ENCODE measurements at regions not wholly inside any gene's neighbourhood (a gene's known extent, or its start where the extent isn't known, plus 50 kb on each side); places are given as distances from the start of the nearest gene placed in this dataset.

- Histone ChIP-seq H3K9me2 (ENCODE audit: insufficient read depth, low read length) (no peaks in the 10 kb centered on the region), H3K36me3 (ENCODE audit: insufficient read depth, low read length) (no peaks in the 10 kb centered on the region), H3K9me3 (ENCODE audit: low read length) (no peaks in the 10 kb centered on the region), H3K4me3 (ENCODE audit: low read length) (no peak overlapping the region), H3K27ac (ENCODE audit: low read length) (no peak overlapping the region), H3K27me3 (ENCODE audit: insufficient read depth, low read depth, low read length) (peaks cover 18% of the 10 kb centered on the region), H3K4me2 (ENCODE audit: low read length) (no peak overlapping the region), H3K9ac (ENCODE audit: low read length) (no peak overlapping the region), H3K79me2 (replicated peaks; ENCODE audit: insufficient read depth, low read length) (no peaks in the 10 kb centered on the region), H4K20me1 (ENCODE audit: insufficient read depth) (no peaks in the 10 kb centered on the region), H2AFZ (ENCODE audit: low read depth, low read length) (no peak overlapping the region), H3F3A (ENCODE audit: insufficient read depth, low read length, poor library complexity, severe bottlenecking) (no peaks in the 10 kb centered on the region)
- TF ChIP-seq MXI1 (conservative IDR thresholded peaks at IDR 0.05; ENCODE audit: poor library complexity, severe bottlenecking) (no peak), POLR2AphosphoS5 (IDR thresholded peaks at IDR 0.05) (no peak), REST (IDR thresholded peaks at IDR 0.05; ENCODE audit: borderline replicate concordance) (no peak), RAD21 (conservative IDR thresholded peaks at IDR 0.05) (no peak), SMC3 (conservative IDR thresholded peaks at IDR 0.05; ENCODE audit: poor library complexity) (no peak), TAF1 (IDR thresholded peaks at IDR 0.05; ENCODE audit: low read depth) (no peak), EP300 (conservative IDR thresholded peaks at IDR 0.05; ENCODE audit: poor library complexity, severe bottlenecking) (no peak), EZH2 (IDR thresholded peaks at IDR 0.05; ENCODE audit: borderline replicate concordance, insufficient read depth, low read length, poor library complexity, severe bottlenecking) (no peak), CTCF (IDR thresholded peaks at IDR 0.05; ENCODE audit: poor library complexity, severe bottlenecking) (no peak)
These were observed 78.4 kb upstream of the NKD1 start for GRCh38 chr16:50469744-50470321.

GRCh38 chr16:50469121-50469743, 79.0 kb upstream of the NKD1 start:
- Histone ChIP-seq H3K9ac (ENCODE audit: low read length) (no peak overlapping the region), H2AFZ (ENCODE audit: low read depth, low read length) (no peak overlapping the region), H3F3A (ENCODE audit: insufficient read depth, low read length, poor library complexity, severe bottlenecking) (no peaks in the 10 kb centered on the region), H3K4me3 (ENCODE audit: low read length) (no peak overlapping the region), H3K9me3 (ENCODE audit: low read length) (no peaks in the 10 kb centered on the region), H3K27ac (ENCODE audit: low read length) (no peak overlapping the region), H4K20me1 (ENCODE audit: insufficient read depth) (no peaks in the 10 kb centered on the region), H3K27me3 (ENCODE audit: insufficient read depth, low read depth, low read length) (peaks cover 18% of the 10 kb centered on the region), H3K4me2 (ENCODE audit: low read length) (no peak overlapping the region), H3K79me2 (replicated peaks; ENCODE audit: insufficient read depth, low read length) (no peaks in the 10 kb centered on the region), H3K9me2 (ENCODE audit: insufficient read depth, low read length) (no peaks in the 10 kb centered on the region), H3K36me3 (ENCODE audit: insufficient read depth, low read length) (no peaks in the 10 kb centered on the region)
- no peak for TF ChIP-seq REST (IDR thresholded peaks at IDR 0.05; ENCODE audit: borderline replicate concordance)
- no peak for TF ChIP-seq RAD21 (conservative IDR thresholded peaks at IDR 0.05)
- no peak for TF ChIP-seq EZH2 (IDR thresholded peaks at IDR 0.05; ENCODE audit: borderline replicate concordance, insufficient read depth, low read length, poor library complexity, severe bottlenecking)
- TF ChIP-seq TAF1 (IDR thresholded peaks at IDR 0.05; ENCODE audit: low read depth): no peak
- TF ChIP-seq SMC3 (conservative IDR thresholded peaks at IDR 0.05; ENCODE audit: poor library complexity): no peak
- no peak for TF ChIP-seq CTCF (IDR thresholded peaks at IDR 0.05; ENCODE audit: poor library complexity, severe bottlenecking)
- no peak for TF ChIP-seq MXI1 (conservative IDR thresholded peaks at IDR 0.05; ENCODE audit: poor library complexity, severe bottlenecking)
- no peak for TF ChIP-seq POLR2AphosphoS5 (IDR thresholded peaks at IDR 0.05)
- TF ChIP-seq EP300 (conservative IDR thresholded peaks at IDR 0.05; ENCODE audit: poor library complexity, severe bottlenecking): no peak
